HepG2 (cell line): ENCODE measurements at regions not wholly inside any gene's neighbourhood (a gene's known extent, or its start where the extent isn't known, plus 50 kb on each side); places are given as distances from the start of the nearest gene placed in this dataset.

Experiments
- ATAC-seq: fragments of 200-7000 bp; cut with Tn5 transposase; 3 replicates; pipeline ENCODE4 v1.9.1; 2020; ENCODE audit warnings: mild to moderate bottlenecking, moderate library complexity
- BruUV-seq: library from RNA; stranded (reverse); fragments of 400-500 nt; replicated peaks from 2 replicates; lab custom pipeline; 2021; lab: Mats Ljungman, UMichigan
- CTCF ChIA-PET: fragments of 300-600 bp; formaldehyde crosslinking; extraction: SDS; loops from one replicate; lab custom pipeline; 2021; ENCODE audit warnings: low total read pairs, inconsistent platforms, low intra/inter-chr PET ratio; lab: Yijun Ruan, JAX
- POLR2A ChIA-PET: fragments of 350-600 bp; sonication (Branson Sonifier 250); formaldehyde crosslinking; loops from one replicate; lab custom pipeline; 2020; ENCODE audit warnings: antibody characterized with exemption, inconsistent platforms; lab: Yijun Ruan, JAX
- DNase-seq: peaks from one replicate; pipeline ENCODE4 v3.0.0-alpha.2; 2015; ENCODE audit warnings: low spot score
- FAIRE-seq: peaks from 3 replicates; lab custom pipeline; 2011; peaks lifted over from hg19 to GRCh38; lab: Jason Lieb, UNC
- H2AFZ ChIP-seq: one replicate; pipeline ENCODE4 v1.6.1; 2011; ENCODE audit warnings: low read length, inconsistent platforms
- H3K27ac ChIP-seq: fragments of 300-600 bp; 3 replicates; pipeline ENCODE4 v1.8.0; 2011; ENCODE audit warnings: mixed run types, mild to moderate bottlenecking, mixed read lengths, low read length, inconsistent platforms; ENCODE audit not compliant: insufficient read depth; ENCODE audit errors: extremely low read length
- H3K27me3 ChIP-seq, 2 experiments: fragments of 200-600 bp in 1 of 2; 2 replicates in 1 of 2; 3 replicates in 1 of 2; pipeline versions ENCODE4 v1.6.0 to v1.8.0; 2011; ENCODE audit warnings: low read length in 2 of 2, mild to moderate bottlenecking in 2 of 2, moderate library complexity in 2 of 2, inconsistent platforms in 1 of 2; ENCODE audit not compliant: insufficient read depth in 2 of 2, control insufficient read depth in 1 of 2
- H3K36me3 ChIP-seq, 2 experiments: fragments of 200-600 bp in 1 of 2; replicated peaks in 1 of 2; 2 replicates in 1 of 2; 3 replicates in 1 of 2; pipeline versions ENCODE4 v1.5.1 to v1.8.0; 2011; ENCODE audit warnings: low read length in 2 of 2, inconsistent platforms in 1 of 2; ENCODE audit not compliant: insufficient read depth in 2 of 2, control insufficient read depth in 1 of 2
- H3K4me1 ChIP-seq: 2 replicates; pipeline ENCODE4 v1.5.1; 2012; ENCODE audit warnings: low read length, inconsistent platforms; ENCODE audit not compliant: insufficient read depth
- H3K4me2 ChIP-seq: 2 replicates; pipeline ENCODE4 v1.6.0; 2011; ENCODE audit warnings: low read depth, low read length, inconsistent platforms
- H3K4me3 ChIP-seq, 3 experiments: fragments of 200-600 bp in 1 of 3; sonication (generic), shearing (Covaris generic) in 1 of 3; replicated peaks in 1 of 3; 2 replicates each; pipeline ENCODE4 v1.5.1; 2011 to 2016; ENCODE audit warnings: low read length in 3 of 3, inconsistent platforms in 2 of 3, low read depth in 2 of 3, mild to moderate bottlenecking in 2 of 3, control low read depth in 1 of 3, mixed read lengths in 1 of 3; ENCODE audit not compliant: insufficient read depth in 1 of 3
- H3K79me2 ChIP-seq: one replicate; pipeline ENCODE4 v1.6.1; 2011; ENCODE audit warnings: low read length, inconsistent platforms; ENCODE audit not compliant: insufficient read depth
- H3K9ac ChIP-seq: 2 replicates; pipeline ENCODE4 v1.6.0; 2011; ENCODE audit warnings: mild to moderate bottlenecking, low read depth, low read length, inconsistent platforms; ENCODE audit not compliant: insufficient read depth
- H3K9me3 ChIP-seq: 2 replicates; pipeline ENCODE4 v1.5.1; 2012; ENCODE audit warnings: mild to moderate bottlenecking, low read length
- H4K20me1 ChIP-seq: 2 replicates; pipeline ENCODE4 v1.6.0; 2011; ENCODE audit warnings: inconsistent platforms, mild to moderate bottlenecking, low read length, moderate library complexity; ENCODE audit not compliant: insufficient read depth
- ASH2L ChIP-seq: fragments of 300-600, 200-600 bp; sonication (generic); IDR thresholded peaks from 2 replicates; pipeline ENCODE4 v1.7.0; 2017; ENCODE audit warnings: low read depth, mild to moderate bottlenecking, moderate library complexity, mixed read lengths, low read length; ENCODE audit not compliant: insufficient read length
- SNRNP70 ChIP-seq: fragments of 200-400 bp; formaldehyde crosslinking; IDR thresholded peaks from 2 replicates; pipeline ENCODE4 v1.6.1; 2017; ENCODE audit warnings: mild to moderate bottlenecking, low read depth, low read length, moderate library complexity
- WGBS: methylation state at CpG from one replicate; pipeline ENCODE4 v1.1.6; 2017; ENCODE audit warnings: low lambda C conversion rate; 5-methylcytosine and 5-hydroxymethylcytosine counted together
- in situ Hi-C: cut with HindIII; loops from 2 replicates; pipeline ENCODE4 v1.10.0; 2017; ENCODE audit warnings: low pct_unique_long_range_greater_than_20kb; ENCODE audit not compliant: extremely low pct_ligation_motif_present
- intact Hi-C: fragments of 100-400 bp; cut with micrococcal nuclease; formaldehyde crosslinking; loops from one replicate; pipeline ENCODE4 v1.10.0; 2022; ENCODE audit not compliant: unreplicated experiment
- TF ChIP-seq, protein P1 (sequence below): sonication (generic); formaldehyde crosslinking; IDR thresholded peaks from 2 replicates; pipeline ENCODE4 v1.5.0; 2020; ENCODE audit warnings: missing genetic modification reagents
- TF ChIP-seq, protein P2 (sequence below): sonication (generic); formaldehyde crosslinking; conservative IDR thresholded peaks from 2 replicates; pipeline ENCODE4 v1.8.0; 2022; ENCODE audit warnings: mild to moderate bottlenecking, moderate library complexity, missing genetic modification reagents
- TF ChIP-seq, protein P3 (sequence below): sonication (generic); formaldehyde crosslinking; IDR thresholded peaks from 2 replicates; pipeline ENCODE4 v1.4.0; 2020; ENCODE audit warnings: missing genetic modification reagents

DNA sequence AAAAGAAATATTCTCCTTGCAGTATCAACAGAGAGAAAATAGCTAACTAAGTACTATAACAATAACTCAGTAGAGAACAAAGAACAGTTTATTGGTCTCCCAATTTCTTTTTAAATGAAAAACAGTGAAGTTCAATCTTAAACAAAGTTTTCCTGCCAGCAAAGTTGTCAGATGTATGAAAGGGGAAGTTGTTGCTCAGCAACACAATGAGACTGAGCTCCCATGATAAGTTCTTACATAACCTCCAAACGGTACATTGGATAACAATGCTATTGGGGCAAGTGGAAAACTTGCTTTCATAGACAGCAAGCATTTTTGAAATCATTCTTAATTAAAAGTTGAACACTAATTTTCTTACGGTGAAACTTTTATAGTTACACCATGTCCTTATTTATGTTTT is 94.9 kb downstream of the ALG10B start:
- intact Hi-C loops: no loop called here
- Histone ChIP-seq H3K4me3 (no peak overlapping the region), H3K27ac (no peak overlapping the region), H3K79me2 (no peaks in the 10 kb centered on the region), H3K9ac (no peak overlapping the region), H3K4me2 (no peak overlapping the region), H4K20me1 (no peaks in the 10 kb centered on the region), H3K36me3 (no peaks in the 10 kb centered on the region), H3K27me3 (no peaks in the 10 kb centered on the region), H3K9me3 (no peaks in the 10 kb centered on the region), H2AFZ (no peak overlapping the region), H3K4me1 (no peaks in the 10 kb centered on the region)
- BruUV-seq: no TSS peak
- DNase-seq (no peak), ATAC-seq (no peak), FAIRE-seq (no peak)
- ChIA-PET POLR2A (no interaction called here), CTCF (no interaction called here)
- in situ Hi-C loops: no loop called here
- no peak for TF ChIP-seq SNRNP70
- TF ChIP-seq, protein P1, sequence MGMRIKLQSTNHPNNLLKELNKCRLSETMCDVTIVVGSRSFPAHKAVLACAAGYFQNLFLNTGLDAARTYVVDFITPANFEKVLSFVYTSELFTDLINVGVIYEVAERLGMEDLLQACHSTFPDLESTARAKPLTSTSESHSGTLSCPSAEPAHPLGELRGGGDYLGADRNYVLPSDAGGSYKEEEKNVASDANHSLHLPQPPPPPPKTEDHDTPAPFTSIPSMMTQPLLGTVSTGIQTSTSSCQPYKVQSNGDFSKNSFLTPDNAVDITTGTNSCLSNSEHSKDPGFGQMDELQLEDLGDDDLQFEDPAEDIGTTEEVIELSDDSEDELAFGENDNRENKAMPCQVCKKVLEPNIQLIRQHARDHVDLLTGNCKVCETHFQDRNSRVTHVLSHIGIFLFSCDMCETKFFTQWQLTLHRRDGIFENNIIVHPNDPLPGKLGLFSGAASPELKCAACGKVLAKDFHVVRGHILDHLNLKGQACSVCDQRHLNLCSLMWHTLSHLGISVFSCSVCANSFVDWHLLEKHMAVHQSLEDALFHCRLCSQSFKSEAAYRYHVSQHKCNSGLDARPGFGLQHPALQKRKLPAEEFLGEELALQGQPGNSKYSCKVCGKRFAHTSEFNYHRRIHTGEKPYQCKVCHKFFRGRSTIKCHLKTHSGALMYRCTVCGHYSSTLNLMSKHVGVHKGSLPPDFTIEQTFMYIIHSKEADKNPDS: no peak
- no peak for TF ChIP-seq ASH2L
- TF ChIP-seq, protein P2, sequence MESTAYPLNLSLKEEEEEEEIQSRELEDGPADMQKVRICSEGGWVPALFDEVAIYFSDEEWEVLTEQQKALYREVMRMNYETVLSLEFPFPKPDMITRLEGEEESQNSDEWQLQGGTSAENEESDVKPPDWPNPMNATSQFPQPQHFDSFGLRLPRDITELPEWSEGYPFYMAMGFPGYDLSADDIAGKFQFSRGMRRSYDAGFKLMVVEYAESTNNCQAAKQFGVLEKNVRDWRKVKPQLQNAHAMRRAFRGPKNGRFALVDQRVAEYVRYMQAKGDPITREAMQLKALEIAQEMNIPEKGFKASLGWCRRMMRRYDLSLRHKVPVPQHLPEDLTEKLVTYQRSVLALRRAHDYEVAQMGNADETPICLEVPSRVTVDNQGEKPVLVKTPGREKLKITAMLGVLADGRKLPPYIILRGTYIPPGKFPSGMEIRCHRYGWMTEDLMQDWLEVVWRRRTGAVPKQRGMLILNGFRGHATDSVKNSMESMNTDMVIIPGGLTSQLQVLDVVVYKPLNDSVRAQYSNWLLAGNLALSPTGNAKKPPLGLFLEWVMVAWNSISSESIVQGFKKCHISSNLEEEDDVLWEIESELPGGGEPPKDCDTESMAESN: no peak
- TF ChIP-seq, protein P3, sequence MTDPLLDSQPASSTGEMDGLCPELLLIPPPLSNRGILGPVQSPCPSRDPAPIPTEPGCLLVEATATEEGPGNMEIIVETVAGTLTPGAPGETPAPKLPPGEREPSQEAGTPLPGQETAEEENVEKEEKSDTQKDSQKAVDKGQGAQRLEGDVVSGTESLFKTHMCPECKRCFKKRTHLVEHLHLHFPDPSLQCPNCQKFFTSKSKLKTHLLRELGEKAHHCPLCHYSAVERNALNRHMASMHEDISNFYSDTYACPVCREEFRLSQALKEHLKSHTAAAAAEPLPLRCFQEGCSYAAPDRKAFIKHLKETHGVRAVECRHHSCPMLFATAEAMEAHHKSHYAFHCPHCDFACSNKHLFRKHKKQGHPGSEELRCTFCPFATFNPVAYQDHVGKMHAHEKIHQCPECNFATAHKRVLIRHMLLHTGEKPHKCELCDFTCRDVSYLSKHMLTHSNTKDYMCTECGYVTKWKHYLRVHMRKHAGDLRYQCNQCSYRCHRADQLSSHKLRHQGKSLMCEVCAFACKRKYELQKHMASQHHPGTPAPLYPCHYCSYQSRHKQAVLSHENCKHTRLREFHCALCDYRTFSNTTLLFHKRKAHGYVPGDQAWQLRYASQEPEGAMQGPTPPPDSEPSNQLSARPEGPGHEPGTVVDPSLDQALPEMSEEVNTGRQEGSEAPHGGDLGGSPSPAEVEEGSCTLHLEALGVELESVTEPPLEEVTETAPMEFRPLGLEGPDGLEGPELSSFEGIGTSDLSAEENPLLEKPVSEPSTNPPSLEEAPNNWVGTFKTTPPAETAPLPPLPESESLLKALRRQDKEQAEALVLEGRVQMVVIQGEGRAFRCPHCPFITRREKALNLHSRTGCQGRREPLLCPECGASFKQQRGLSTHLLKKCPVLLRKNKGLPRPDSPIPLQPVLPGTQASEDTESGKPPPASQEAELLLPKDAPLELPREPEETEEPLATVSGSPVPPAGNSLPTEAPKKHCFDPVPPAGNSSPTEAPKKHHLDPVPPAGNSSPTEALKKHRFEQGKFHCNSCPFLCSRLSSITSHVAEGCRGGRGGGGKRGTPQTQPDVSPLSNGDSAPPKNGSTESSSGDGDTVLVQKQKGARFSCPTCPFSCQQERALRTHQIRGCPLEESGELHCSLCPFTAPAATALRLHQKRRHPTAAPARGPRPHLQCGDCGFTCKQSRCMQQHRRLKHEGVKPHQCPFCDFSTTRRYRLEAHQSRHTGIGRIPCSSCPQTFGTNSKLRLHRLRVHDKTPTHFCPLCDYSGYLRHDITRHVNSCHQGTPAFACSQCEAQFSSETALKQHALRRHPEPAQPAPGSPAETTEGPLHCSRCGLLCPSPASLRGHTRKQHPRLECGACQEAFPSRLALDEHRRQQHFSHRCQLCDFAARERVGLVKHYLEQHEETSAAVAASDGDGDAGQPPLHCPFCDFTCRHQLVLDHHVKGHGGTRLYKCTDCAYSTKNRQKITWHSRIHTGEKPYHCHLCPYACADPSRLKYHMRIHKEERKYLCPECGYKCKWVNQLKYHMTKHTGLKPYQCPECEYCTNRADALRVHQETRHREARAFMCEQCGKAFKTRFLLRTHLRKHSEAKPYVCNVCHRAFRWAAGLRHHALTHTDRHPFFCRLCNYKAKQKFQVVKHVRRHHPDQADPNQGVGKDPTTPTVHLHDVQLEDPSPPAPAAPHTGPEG: no peak
- WGBS: 21% methylated on average over 2 of the region's 2 CpGs
